Cardiac muscle cell (in vitro differentiated cells and primary cell): ENCODE measurements at regions not wholly inside any gene's neighbourhood (a gene's known extent, or its start where the extent isn't known, plus 50 kb on each side); places are given as distances from the start of the nearest gene placed in this dataset.

Experiments used
- DNase-seq, 2 donors: peaks; one replicate each; pipeline versions ENCODE4 v3.0.0 to v3.0.0-alpha.2; 2010 to 2017; ENCODE audit warnings: low read depth in 1 of 2, low spot score in 1 of 2
- H3K27ac ChIP-seq: fragments of 200-600 bp; sonication (generic); 2 replicates; pipeline ENCODE4 v1.5.1; 2016
- H3K27me3 ChIP-seq: fragments of 200-600 bp; sonication (generic); 2 replicates; pipeline ENCODE4 v1.6.0; 2016; ENCODE audit warnings: control low read depth
- H3K36me3 ChIP-seq: fragments of 200-600 bp; sonication (generic); 2 replicates; pipeline ENCODE4 v1.5.1; 2016; ENCODE audit warnings: control low read depth
- H3K4me1 ChIP-seq: fragments of 200-600 bp; sonication (generic); 2 replicates; pipeline ENCODE4 v1.8.1; 2017; ENCODE audit warnings: low read depth, mild to moderate bottlenecking, mixed run types
- H3K4me3 ChIP-seq: fragments of 200-600 bp; sonication (generic); 2 replicates; pipeline ENCODE4 v1.5.1; 2016; ENCODE audit warnings: mild to moderate bottlenecking
- H3K9me3 ChIP-seq: fragments of 200-600 bp; sonication (generic); 2 replicates; pipeline ENCODE4 v1.5.1; 2017; ENCODE audit warnings: low read depth, mild to moderate bottlenecking, control low read depth
- CTCF ChIP-seq: IDR thresholded peaks from 2 replicates; pipeline ENCODE4 v1.5.1; 2012; ENCODE audit warnings: low read depth, mild to moderate bottlenecking, low read length

- no peaks in the 10 kb centered on the region for H3K36me3 ChIP-seq
- no peak for TF ChIP-seq CTCF
- no peaks in the 10 kb centered on the region for H3K4me1 ChIP-seq
- H3K4me3 ChIP-seq, result no peak overlapping the region
- H3K9me3 ChIP-seq, result no peaks in the 10 kb centered on the region
- no peaks in the 10 kb centered on the region for H3K27me3 ChIP-seq
- H3K27ac ChIP-seq, result no peak overlapping the region
- DNase-seq, result no peak
These were observed 1458.0 kb downstream of the NCAM2 start for GRCh38 chr21:22456241-22456640.

GRCh38 chr21:22468893-22469292 is 1470.7 kb downstream of the NCAM2 start:
- H3K27ac ChIP-seq, result no peak overlapping the region
- no peaks in the 10 kb centered on the region for H3K36me3 ChIP-seq
- no peaks in the 10 kb centered on the region for H3K9me3 ChIP-seq
- no peak for TF ChIP-seq CTCF
- no peak overlapping the region for H3K4me3 ChIP-seq
- H3K27me3 ChIP-seq, result no peaks in the 10 kb centered on the region
- no peaks in the 10 kb centered on the region for H3K4me1 ChIP-seq
- DNase-seq, result no peak

GRCh38 chr21:22474403-22474802 is 1476.2 kb downstream of the NCAM2 start:
- Histone ChIP-seq H3K9me3 (no peaks in the 10 kb centered on the region), H3K27ac (no peak overlapping the region), H3K27me3 (no peaks in the 10 kb centered on the region), H3K36me3 (no peaks in the 10 kb centered on the region), H3K4me1 (no peaks in the 10 kb centered on the region), H3K4me3 (no peak overlapping the region)
- DNase-seq, result no peak
- no peak for TF ChIP-seq CTCF

GRCh38 chr21:22476214-22476613 is 1478.0 kb downstream of the NCAM2 start:
- Histone ChIP-seq H3K27me3 (no peaks in the 10 kb centered on the region), H3K4me3 (no peak overlapping the region), H3K4me1 (no peaks in the 10 kb centered on the region), H3K9me3 (no peaks in the 10 kb centered on the region), H3K27ac (no peak overlapping the region), H3K36me3 (no peaks in the 10 kb centered on the region)
- DNase-seq, result no peak
- no peak for TF ChIP-seq CTCF

- TF ChIP-seq CTCF, result no peak
- Histone ChIP-seq H3K4me1 (no peaks in the 10 kb centered on the region), H3K27me3 (no peaks in the 10 kb centered on the region), H3K9me3 (no peaks in the 10 kb centered on the region), H3K4me3 (no peak overlapping the region), H3K36me3 (no peaks in the 10 kb centered on the region), H3K27ac (no peak overlapping the region)
- DNase-seq, result no peak
These were observed 1478.8 kb downstream of the NCAM2 start for GRCh38 chr21:22476726-22477646.
